MM.1S (cell line): ENCODE measurements at regions not wholly inside any gene's neighbourhood (a gene's known extent, or its start where the extent isn't known, plus 50 kb on each side); places are given as distances from the start of the nearest gene placed in this dataset.

ENCODE experiments used
- CTCF ChIP-seq: fragments of 300-600 bp; sonication (generic); IDR thresholded peaks from 2 replicates; pipeline ENCODE4 v1.5.1; 2016; ENCODE audit warnings: antibody characterized with exemption, low read length, mixed read lengths
- EZH2 ChIP-seq: fragments of 300-600 bp; sonication (generic); optimal IDR thresholded peaks from 2 replicates; pipeline ENCODE3; 2017; ENCODE audit warnings: low read depth, mild to moderate bottlenecking, antibody characterized with exemption, low read length, mixed read lengths
- EZH2phosphoT487 ChIP-seq: fragments of 300-600 bp; sonication (generic); IDR thresholded peaks from 2 replicates; pipeline ENCODE4 v1.6.1; 2018; ENCODE audit warnings: antibody characterized with exemption, low read length

GRCh38 chr2:144124882-144125281, 395.0 kb downstream of the ZEB2 start:
- TF ChIP-seq CTCF (no peak), EZH2 (no peak), EZH2phosphoT487 (no peak)
